Fibroblast of mammary gland (primary cell): ENCODE measurements at regions not wholly inside any gene's neighbourhood (a gene's known extent, or its start where the extent isn't known, plus 50 kb on each side); places are given as distances from the start of the nearest gene placed in this dataset.
"Not testable (repeated sequence)": the region's sequence is repeated elsewhere in the genome, so short reads cannot be mapped to it uniquely, and the experiment has no call there.

ENCODE experiments used
- DNase-seq: peaks from one replicate; pipeline ENCODE4 v3.0.0-alpha.2; 2010; ENCODE audit warnings: low read depth
- H3K4me3 ChIP-seq: 2 replicates; pipeline ENCODE4 v1.5.1; 2011; ENCODE audit warnings: low read depth, mild to moderate bottlenecking, low read length, moderate library complexity; ENCODE audit not compliant: control insufficient read depth
- CTCF ChIP-seq: conservative IDR thresholded peaks from 2 replicates; pipeline ENCODE4 v1.5.1; 2011; ENCODE audit warnings: low read depth, low read length, inconsistent platforms; ENCODE audit not compliant: control insufficient read depth, insufficient read depth

GRCh38 chr6:103719545-103719944 is 1140.2 kb downstream of the HACE1 start:
- no peak for TF ChIP-seq CTCF
- DNase-seq = no peak
- H3K4me3 ChIP-seq = no peak overlapping the region

- DNase-seq = no peak
- TF ChIP-seq CTCF = no peak
Measured at GRCh38 chr6:103715269-103715668, 1144.5 kb downstream of the HACE1 start.

GRCh38 chr6:103709236-103709635 is 1150.5 kb downstream of the HACE1 start:
- not testable (repeated sequence) for H3K4me3 ChIP-seq, DNase-seq

More at GRCh38 chr6:103715269-103715668, 1144.5 kb downstream of the HACE1 start:
- H3K4me3 ChIP-seq = no peak overlapping the region

- DNase-seq = no peak
- no peak for TF ChIP-seq CTCF
- H3K4me3 ChIP-seq = no peak overlapping the region
Measured at GRCh38 chr6:103707596-103708325, 1152.0 kb downstream of the HACE1 start.

- no peak overlapping the region for H3K4me3 ChIP-seq
- no peak for DNase-seq
- TF ChIP-seq CTCF = no peak
Measured at GRCh38 chr6:103699769-103700168, 1160.0 kb downstream of the HACE1 start.

GRCh38 chr6:103687430-103687829 is 1172.3 kb downstream of the HACE1 start:
- DNase-seq = no peak
- no peak overlapping the region for H3K4me3 ChIP-seq
- no peak for TF ChIP-seq CTCF

- no peak for DNase-seq
- no peak overlapping the region for H3K4me3 ChIP-seq
- no peak for TF ChIP-seq CTCF
Measured at GRCh38 chr6:103680116-103680515, 1179.6 kb downstream of the HACE1 start.
